Esophagus (tissue), 2 donors: ENCODE measurements at regions not wholly inside any gene's neighbourhood (a gene's known extent, or its start where the extent isn't known, plus 50 kb on each side); places are given as distances from the start of the nearest gene placed in this dataset.
"Not testable (repeated sequence)": the region's sequence is repeated elsewhere in the genome, so short reads cannot be mapped to it uniquely, and the experiment has no call there.

Source experiments
- H3K27ac ChIP-seq, 2 donors: one replicate each; pipeline ENCODE4 v1.5.1; 2013; ENCODE audit warnings: low read depth in 2 of 2, mild to moderate bottlenecking in 2 of 2, inconsistent platforms in 1 of 2, low read length in 1 of 2, moderate library complexity in 1 of 2
- H3K27me3 ChIP-seq, 2 donors: one replicate each; pipeline ENCODE4 v1.6.1; 2013; ENCODE audit warnings: low read length in 2 of 2, control low read depth in 1 of 2, mild to moderate bottlenecking in 1 of 2; ENCODE audit not compliant: insufficient read depth in 2 of 2, control insufficient read depth in 1 of 2
- H3K36me3 ChIP-seq, 2 donors: one replicate each; pipeline ENCODE4 v1.6.1; 2013; ENCODE audit warnings: low read length in 1 of 2; ENCODE audit not compliant: control insufficient read depth in 2 of 2, insufficient read depth in 2 of 2
- H3K4me1 ChIP-seq, 2 donors: one replicate each; pipeline ENCODE4 v1.6.1; 2013; ENCODE audit warnings: low read length in 1 of 2; ENCODE audit not compliant: control insufficient read depth in 2 of 2, insufficient read depth in 2 of 2
- H3K4me3 ChIP-seq, 2 donors: one replicate each; pipeline ENCODE4 v1.5.1; 2013; ENCODE audit warnings: low read length in 2 of 2, mild to moderate bottlenecking in 2 of 2, low read depth in 1 of 2, moderate library complexity in 1 of 2
- H3K9me3 ChIP-seq, 2 donors: one replicate each; pipeline ENCODE4 v1.6.1; 2013; ENCODE audit warnings: mild to moderate bottlenecking in 2 of 2, low read depth in 1 of 2, low read length in 1 of 2, moderate library complexity in 1 of 2; ENCODE audit not compliant: control insufficient read depth in 2 of 2, insufficient read depth in 1 of 2
- WGBS, 2 donors: extraction: QIAGEN DNeasy Blood & Tissue Kit; methylation state at CpG; one replicate each; pipeline ENCODE4 v1.1.7; 2013; 5-methylcytosine and 5-hydroxymethylcytosine counted together
- donor health status: healthy with polysubstance abuse.
- donor health status: Bipolar disorder and iron deficiency.

- Histone ChIP-seq H3K4me1 (no peaks in the 10 kb centered on the region), H3K27ac (no peak overlapping the region), H3K4me3 (no peak overlapping the region), H3K9me3 (no peaks in the 10 kb centered on the region), H3K27me3 (no peaks in the 10 kb centered on the region), H3K36me3 (no peaks in the 10 kb centered on the region)
- 52 to 68% methylated on average over 2 of the region's 2 CpGs for WGBS, 2 donors
Observed at GRCh38 chr3:190178779-190179178, 58.1 kb upstream of the P3H2 start.

GRCh38 chr3:190176933-190177525, 56.3 kb upstream of the P3H2 start:
- H3K27me3 ChIP-seq, H3K9me3 ChIP-seq, H3K27ac ChIP-seq, H3K4me3 ChIP-seq, H3K4me1 ChIP-seq, H3K36me3 ChIP-seq: not testable (repeated sequence)
- WGBS, 2 donors: 96 to 98% methylated on average over 36 to 38 of the region's 39 CpGs

GRCh38 chr3:190176106-190176505, 55.4 kb upstream of the P3H2 start:
- H3K9me3 ChIP-seq, H3K4me1 ChIP-seq, H3K4me3 ChIP-seq, H3K27me3 ChIP-seq, H3K27ac ChIP-seq, H3K36me3 ChIP-seq: not testable (repeated sequence)
- WGBS, 2 donors: 79 to 82% methylated on average over 10 of the region's 10 CpGs

GRCh38 chr3:190175490-190175889, 54.8 kb upstream of the P3H2 start:
- 53 to 54% methylated on average over 1 of the region's 1 CpG for WGBS, 2 donors
- Histone ChIP-seq H3K4me3 (no peak overlapping the region), H3K4me1 (no peaks in the 10 kb centered on the region), H3K27me3 (no peaks in the 10 kb centered on the region), H3K9me3 (no peaks in the 10 kb centered on the region), H3K36me3 (no peaks in the 10 kb centered on the region), H3K27ac (no peak overlapping the region)

GRCh38 chr3:190174471-190174870, 53.8 kb upstream of the P3H2 start:
- no peaks in the 10 kb centered on the region for H3K36me3 ChIP-seq
- no peaks in the 10 kb centered on the region for H3K9me3 ChIP-seq
- no peak overlapping the region for H3K27ac ChIP-seq
- no peak overlapping the region for H3K4me3 ChIP-seq
- no peaks in the 10 kb centered on the region for H3K4me1 ChIP-seq
- WGBS, 2 donors: 76 to 79% methylated on average over 1 of the region's 1 CpG
- no peaks in the 10 kb centered on the region for H3K27me3 ChIP-seq

GRCh38 chr3:190173426-190173825, 52.7 kb upstream of the P3H2 start:
- H3K4me1 ChIP-seq: no peaks in the 10 kb centered on the region
- H3K36me3 ChIP-seq: no peaks in the 10 kb centered on the region
- H3K27me3 ChIP-seq: no peaks in the 10 kb centered on the region
- no peak overlapping the region for H3K27ac ChIP-seq
- H3K4me3 ChIP-seq: no peak overlapping the region
- WGBS, 2 donors: 53 to 57% methylated on average over 1 of the region's 1 CpG
- no peaks in the 10 kb centered on the region for H3K9me3 ChIP-seq

GRCh38 chr3:190172751-190173150, 52.1 kb upstream of the P3H2 start:
- Histone ChIP-seq H3K36me3 (no peaks in the 10 kb centered on the region), H3K4me1 (no peaks in the 10 kb centered on the region), H3K27me3 (no peaks in the 10 kb centered on the region), H3K4me3 (no peak overlapping the region), H3K9me3 (no peaks in the 10 kb centered on the region), H3K27ac (no peak overlapping the region)
- 50 to 75% methylated on average over 2 of the region's 2 CpGs for WGBS, 2 donors
